OCI-LY7 (cell line): ENCODE measurements at regions not wholly inside any gene's neighbourhood (a gene's known extent, or its start where the extent isn't known, plus 50 kb on each side); places are given as distances from the start of the nearest gene placed in this dataset.

Source experiments
- EZH2phosphoT487 ChIP-seq: fragments of 200-600 bp; sonication (generic); IDR thresholded peaks from 2 replicates; pipeline ENCODE4 v1.6.1; 2018; ENCODE audit warnings: low read depth, borderline replicate concordance, mild to moderate bottlenecking, mixed run types, antibody characterized with exemption, low read length, moderate library complexity, mixed read lengths
- TF ChIP-seq, protein P1 (sequence below): fragments of 200-600 bp; sonication (generic); conservative IDR thresholded peaks from 2 replicates; pipeline ENCODE4 v1.5.1; 2014; ENCODE audit warnings: mild to moderate bottlenecking, antibody characterized with exemption, low read length, moderate library complexity, mixed read lengths

DNA sequence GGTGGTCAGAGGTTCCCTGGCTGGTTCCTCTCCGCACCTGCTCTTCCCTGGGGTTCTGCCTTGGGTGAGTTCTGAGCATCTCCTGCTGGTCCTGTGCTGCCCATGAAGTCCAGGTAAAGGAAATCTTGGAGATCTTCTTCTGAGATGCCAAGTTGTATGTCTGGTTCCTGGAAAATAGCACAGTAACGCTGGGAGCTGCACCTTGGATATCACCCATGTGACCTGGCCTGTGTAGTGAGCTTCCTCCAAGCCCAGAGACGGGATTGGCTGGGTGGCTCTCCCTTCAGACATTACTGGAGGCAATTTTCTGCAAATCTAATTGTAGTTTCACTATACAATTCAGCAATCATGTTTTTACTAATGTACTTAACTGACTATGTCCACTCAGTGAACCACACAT is 1281.1 kb downstream of the TMEM121 start:
- TF ChIP-seq, protein P1, sequence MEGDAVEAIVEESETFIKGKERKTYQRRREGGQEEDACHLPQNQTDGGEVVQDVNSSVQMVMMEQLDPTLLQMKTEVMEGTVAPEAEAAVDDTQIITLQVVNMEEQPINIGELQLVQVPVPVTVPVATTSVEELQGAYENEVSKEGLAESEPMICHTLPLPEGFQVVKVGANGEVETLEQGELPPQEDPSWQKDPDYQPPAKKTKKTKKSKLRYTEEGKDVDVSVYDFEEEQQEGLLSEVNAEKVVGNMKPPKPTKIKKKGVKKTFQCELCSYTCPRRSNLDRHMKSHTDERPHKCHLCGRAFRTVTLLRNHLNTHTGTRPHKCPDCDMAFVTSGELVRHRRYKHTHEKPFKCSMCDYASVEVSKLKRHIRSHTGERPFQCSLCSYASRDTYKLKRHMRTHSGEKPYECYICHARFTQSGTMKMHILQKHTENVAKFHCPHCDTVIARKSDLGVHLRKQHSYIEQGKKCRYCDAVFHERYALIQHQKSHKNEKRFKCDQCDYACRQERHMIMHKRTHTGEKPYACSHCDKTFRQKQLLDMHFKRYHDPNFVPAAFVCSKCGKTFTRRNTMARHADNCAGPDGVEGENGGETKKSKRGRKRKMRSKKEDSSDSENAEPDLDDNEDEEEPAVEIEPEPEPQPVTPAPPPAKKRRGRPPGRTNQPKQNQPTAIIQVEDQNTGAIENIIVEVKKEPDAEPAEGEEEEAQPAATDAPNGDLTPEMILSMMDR, result no peak
- no peak for TF ChIP-seq EZH2phosphoT487
